ENCODE measurements at regions not wholly inside any gene's neighbourhood (a gene's known extent, or its start where the extent isn't known, plus 50 kb on each side); places are given as distances from the start of the nearest gene placed in this dataset.

DNA sequence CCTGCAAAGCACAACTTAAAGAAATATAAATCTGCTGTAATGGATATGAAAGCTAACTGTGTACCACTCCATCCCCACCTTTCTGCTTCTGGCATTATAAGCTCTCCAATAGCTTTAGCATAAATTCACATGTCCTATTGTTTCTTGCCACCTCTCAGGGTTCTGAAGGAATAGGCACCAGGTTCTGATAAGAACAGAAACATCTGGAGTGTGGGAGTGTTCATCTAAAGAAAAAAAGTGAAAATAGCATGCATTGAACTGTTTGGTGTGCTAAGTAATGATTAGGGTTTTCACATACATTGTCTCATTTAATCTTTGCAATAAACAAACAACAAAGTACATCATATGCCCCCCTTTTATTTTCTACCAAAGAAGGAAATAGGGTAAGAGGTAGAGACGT, 72.3 kb downstream of the FAM76B start:
- Mint-ChIP-seq H3K9me3 (peaks cover 1% of the 10 kb centered on the region), H3K4me3 (no peak overlapping the region), H3K27me3 (no peaks in the 10 kb centered on the region), H3K4me1 (peaks cover 15% of the 10 kb centered on the region), H3K36me3 (peaks cover 2% of the 10 kb centered on the region), H3K27ac (no peak overlapping the region)
- POLR2A ChIA-PET, result no interaction called here
- DNase-seq (no peak), ATAC-seq (ENCODE audit: low read depth) (no peak)

DNA sequence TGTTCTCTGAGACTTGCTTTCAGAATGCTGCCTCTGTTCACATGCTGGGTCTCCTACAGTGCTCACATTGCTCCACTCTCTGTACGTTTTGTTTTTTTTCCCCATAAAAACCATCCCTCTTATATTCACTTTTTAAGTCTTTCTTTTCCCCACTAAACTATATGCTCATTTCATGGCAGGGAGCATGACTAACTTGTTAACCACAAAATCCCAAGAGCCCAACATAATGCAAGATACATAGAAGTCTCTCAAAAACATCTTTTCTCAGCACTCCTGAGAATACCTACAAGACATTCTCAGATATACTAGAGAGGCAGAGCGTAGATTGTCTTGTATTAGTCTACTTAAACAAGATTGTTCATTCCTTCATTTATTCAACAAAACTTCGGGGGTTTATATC, 73.3 kb downstream of the FAM76B start:
- Mint-ChIP-seq H3K27me3 (no peaks in the 10 kb centered on the region), H3K4me3 (no peak overlapping the region), H3K27ac (no peak overlapping the region), H3K36me3 (peaks cover 3% of the 10 kb centered on the region), H3K4me1 (peaks cover 20% of the 10 kb centered on the region), H3K9me3 (peaks cover 1% of the 10 kb centered on the region)
- POLR2A ChIA-PET, result interaction anchor here (0.6 kb wide), 1 partner anchor 493 kb away, joined by 3 read pairs; no protein-coding TSS in a partner anchor
- DNase-seq, result no peak
- ATAC-seq (ENCODE audit: low read depth), result no peak

- Mint-ChIP-seq H3K36me3 (peaks cover 3% of the 10 kb centered on the region), H3K27ac (no peak overlapping the region), H3K9me3 (peaks cover 1% of the 10 kb centered on the region), H3K27me3 (no peaks in the 10 kb centered on the region), H3K4me1 (peaks cover 20% of the 10 kb centered on the region), H3K4me3 (no peak overlapping the region)
- ATAC-seq (ENCODE audit: low read depth) (peak; percentile 75), DNase-seq (no peak)
- POLR2A ChIA-PET, result interaction anchor here (0.6 kb wide), 1 partner anchor 493 kb away, joined by 3 read pairs; no protein-coding TSS in a partner anchor
Measured at GRCh38 chr11:95715777-95716241, 73.8 kb downstream of the FAM76B start.

GRCh38 chr11:95714843-95715776, 74.5 kb downstream of the FAM76B start:
- POLR2A ChIA-PET, result interaction anchor here (0.6 kb wide), 1 partner anchor 494 kb away, joined by 3 read pairs; no protein-coding TSS in a partner anchor
- DNase-seq (no peak), ATAC-seq (ENCODE audit: low read depth) (no peak)
- Mint-ChIP-seq H3K4me3 (no peak overlapping the region), H3K4me1 (peaks cover 16% of the 10 kb centered on the region), H3K36me3 (peaks cover 3% of the 10 kb centered on the region), H3K9me3 (peaks cover 1% of the 10 kb centered on the region), H3K27me3 (no peaks in the 10 kb centered on the region), H3K27ac (no peak overlapping the region)

DNA sequence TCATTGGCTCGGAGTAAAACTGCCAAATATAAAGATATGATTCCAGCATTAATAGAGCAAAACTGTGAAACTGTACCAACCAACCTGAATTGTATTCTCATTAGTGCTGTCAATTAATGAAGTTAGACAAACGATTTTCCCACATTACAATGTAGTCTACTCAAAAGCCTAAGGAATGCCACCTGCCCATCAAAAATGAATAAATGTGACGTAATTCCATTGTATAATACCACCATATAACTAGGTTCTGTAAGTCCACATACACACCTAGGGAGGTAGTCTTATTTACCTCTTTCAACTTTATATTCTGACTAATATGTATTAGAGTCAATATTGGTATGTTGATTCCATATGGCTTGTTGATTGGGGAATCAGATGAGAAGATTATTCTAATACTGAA, 76.2 kb downstream of the FAM76B start:
- Mint-ChIP-seq H3K36me3 (peaks cover 1% of the 10 kb centered on the region), H3K27me3 (no peaks in the 10 kb centered on the region), H3K27ac (no peak overlapping the region), H3K4me1 (peaks cover 15% of the 10 kb centered on the region), H3K9me3 (no peaks in the 10 kb centered on the region), H3K4me3 (no peak overlapping the region)
- no peak for DNase-seq
- POLR2A ChIA-PET, result no interaction called here
- ATAC-seq (ENCODE audit: low read depth), result no peak

GRCh38 chr11:95711945-95712221, 77.7 kb downstream of the FAM76B start:
- Mint-ChIP-seq H3K4me3 (no peak overlapping the region), H3K9me3 (no peaks in the 10 kb centered on the region), H3K36me3 (peaks cover 1% of the 10 kb centered on the region), H3K27ac (peak overlapping the region; percentile 44), H3K4me1 (peaks cover 15% of the 10 kb centered on the region), H3K27me3 (no peaks in the 10 kb centered on the region)
- POLR2A ChIA-PET, result no interaction called here
- no peak for ATAC-seq (ENCODE audit: low read depth)
- DNase-seq, result no peak

- POLR2A ChIA-PET, result no interaction called here
- Mint-ChIP-seq H3K36me3 (peaks cover 1% of the 10 kb centered on the region), H3K4me1 (peaks cover 15% of the 10 kb centered on the region), H3K27me3 (no peaks in the 10 kb centered on the region), H3K9me3 (no peaks in the 10 kb centered on the region), H3K4me3 (no peak overlapping the region), H3K27ac (peak overlapping the region; percentile 44)
- ATAC-seq (ENCODE audit: low read depth) (no peak), DNase-seq (no peak)
Measured at GRCh38 chr11:95711162-95711944, 78.2 kb downstream of the FAM76B start.

GRCh38 chr11:95708681-95709080, 80.9 kb downstream of the FAM76B start:
- no peak for ATAC-seq (ENCODE audit: low read depth)
- no peaks in the 10 kb centered on the region for H3K27me3 Mint-ChIP-seq
- peaks cover 7% of the 10 kb centered on the region for H3K4me1 Mint-ChIP-seq
- no peaks in the 10 kb centered on the region for H3K9me3 Mint-ChIP-seq
- DNase-seq, result no peak
- peaks cover 1% of the 10 kb centered on the region for H3K36me3 Mint-ChIP-seq
- no peak overlapping the region for H3K27ac Mint-ChIP-seq
- H3K4me3 Mint-ChIP-seq, result no peak overlapping the region
- POLR2A ChIA-PET, result no interaction called here

DNA sequence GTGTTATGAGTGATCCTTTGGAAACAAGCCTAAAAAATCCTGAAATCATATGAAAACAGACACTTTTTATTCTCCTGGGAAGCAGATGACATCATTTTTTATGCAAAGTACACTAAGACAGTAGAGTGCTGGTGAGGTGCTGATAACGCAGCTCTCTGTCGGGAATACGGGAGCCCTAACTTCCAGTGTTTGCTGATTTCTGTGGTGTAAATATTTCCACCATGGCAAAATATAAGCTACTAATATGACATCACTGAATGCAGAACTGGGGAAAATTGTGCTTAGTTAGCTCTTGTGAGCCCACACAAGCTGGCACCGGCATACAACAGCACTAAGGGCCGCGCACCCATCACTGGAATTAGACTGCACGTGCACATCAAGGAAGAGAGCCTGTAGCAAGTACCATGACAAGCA, 82.6 kb downstream of the FAM76B start:
- no peak for ATAC-seq (ENCODE audit: low read depth)
- H3K9me3 Mint-ChIP-seq, result no peaks in the 10 kb centered on the region
- peaks cover 6% of the 10 kb centered on the region for H3K4me1 Mint-ChIP-seq
- H3K4me3 Mint-ChIP-seq, result no peak overlapping the region
- POLR2A ChIA-PET, result interaction anchor here (0.7 kb wide), 1 partner anchor 476 kb away, joined by 3 read pairs; the partner anchor contains the start of gene SESN3
- no peaks in the 10 kb centered on the region for H3K27me3 Mint-ChIP-seq
- no peaks in the 10 kb centered on the region for H3K36me3 Mint-ChIP-seq
- H3K27ac Mint-ChIP-seq, result no peak overlapping the region
- no peak for DNase-seq

DNA sequence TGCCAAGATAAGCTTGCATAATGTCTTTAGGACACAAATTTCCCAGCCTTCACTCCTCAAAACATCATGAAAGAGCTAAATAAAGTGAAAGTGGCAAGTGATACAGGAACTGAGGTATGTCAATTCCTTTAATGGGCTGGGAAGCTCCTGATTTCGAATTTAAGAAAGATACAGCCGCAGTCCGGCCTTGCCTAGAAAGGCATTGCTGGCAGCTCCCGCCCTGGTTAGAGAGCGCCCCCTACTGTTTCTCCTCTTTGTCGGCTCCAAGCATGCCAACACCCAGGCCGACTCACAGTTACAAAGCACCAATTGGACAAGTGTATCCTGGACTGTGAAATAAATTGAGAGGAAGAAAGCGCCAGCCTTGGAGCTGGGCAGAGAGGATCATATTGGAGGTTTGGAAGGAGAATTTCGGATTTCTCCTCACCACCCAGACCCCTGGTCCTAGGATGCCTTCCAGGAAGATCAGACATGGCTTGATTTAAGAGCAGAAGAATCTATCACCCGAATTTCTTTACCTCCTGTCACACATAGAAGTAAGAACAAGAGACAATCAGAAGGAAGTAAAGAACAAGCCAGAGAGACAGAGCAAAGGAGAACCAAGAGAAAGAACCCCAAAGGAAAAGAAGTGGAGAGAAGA, 84.0 kb downstream of the FAM76B start:
- POLR2A ChIA-PET, result interaction anchor here (0.9 to 1.9 kb wide), 10 partner anchors 15 to 616 kb away, joined by 3 to 18 read pairs (median 4); partner anchors contain the start of genes ENDOD1, FAM76B and SESN3
- Mint-ChIP-seq H3K4me3 (no peak overlapping the region), H3K27me3 (no peaks in the 10 kb centered on the region), H3K9me3 (no peaks in the 10 kb centered on the region), H3K4me1 (peaks cover 12% of the 10 kb centered on the region), H3K27ac (no peak overlapping the region), H3K36me3 (no peaks in the 10 kb centered on the region)
- DNase-seq, result peak; percentile 76
- ATAC-seq (ENCODE audit: low read depth), result peak; percentile 90

DNA sequence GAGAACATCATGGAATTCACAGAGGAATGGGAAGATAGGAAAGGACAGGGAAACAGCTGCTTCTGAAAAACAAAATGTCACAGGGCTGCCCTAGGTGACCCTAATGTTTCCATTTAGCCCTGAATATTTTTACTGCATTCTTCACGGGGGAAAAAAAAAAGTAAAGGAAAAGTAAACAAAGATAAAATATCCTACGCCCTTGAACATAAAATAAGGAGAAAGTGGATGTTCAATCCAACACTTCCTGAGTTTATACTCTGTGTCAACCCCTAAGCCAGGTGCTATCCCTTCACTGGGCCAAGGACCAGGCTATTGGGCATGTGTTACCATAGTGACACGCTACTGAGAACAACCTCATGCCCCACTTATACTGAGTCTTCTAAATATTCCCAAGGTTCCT, 84.7 kb downstream of the FAM76B start:
- no peak for DNase-seq
- H3K4me1 Mint-ChIP-seq, result peaks cover 18% of the 10 kb centered on the region

DNA sequence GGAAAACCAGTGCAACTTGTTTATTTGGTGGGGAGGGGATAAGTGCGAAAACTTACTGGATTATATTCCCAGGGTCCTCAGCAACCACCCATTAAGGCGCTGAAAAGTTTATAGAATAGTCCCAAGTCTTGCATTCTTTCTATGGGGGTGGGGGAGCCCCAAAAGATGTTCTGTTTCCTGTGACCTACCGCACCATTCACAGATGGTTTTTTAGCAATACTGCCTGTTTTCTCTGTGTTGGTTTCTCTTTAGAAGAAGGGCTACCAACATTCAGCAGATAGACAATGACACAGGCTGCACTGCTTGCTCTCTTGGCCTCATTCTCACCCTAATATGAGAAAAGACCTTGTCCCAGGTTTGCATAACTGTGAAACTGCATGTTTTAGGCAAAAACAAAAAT, 86.5 kb downstream of the FAM76B start:
- Mint-ChIP-seq H3K27ac (no peak overlapping the region), H3K4me3 (no peak overlapping the region), H3K4me1 (peaks cover 33% of the 10 kb centered on the region), H3K9me3 (no peaks in the 10 kb centered on the region), H3K36me3 (peaks cover 7% of the 10 kb centered on the region), H3K27me3 (no peaks in the 10 kb centered on the region)
- DNase-seq (no peak), ATAC-seq (ENCODE audit: low read depth) (peak; percentile 23)
- POLR2A ChIA-PET, result interaction anchor here (0.8 to 1.1 kb wide), 5 partner anchors 86 to 548 kb away, joined by 4 to 5 read pairs (median 4); partner anchors contain the start of genes FAM76B and SESN3

More for the DNA sequence above, 84.7 kb downstream of the FAM76B start:
- ATAC-seq (ENCODE audit: low read depth), result no peak
- POLR2A ChIA-PET, result interaction anchor here (1.1 to 1.9 kb wide), 9 partner anchors 15 to 615 kb away, joined by 3 to 18 read pairs (median 5); partner anchors contain the start of genes ENDOD1, FAM76B and SESN3
- H3K27ac Mint-ChIP-seq, result no peak overlapping the region
- H3K9me3 Mint-ChIP-seq, result no peaks in the 10 kb centered on the region
- H3K27me3 Mint-ChIP-seq, result no peaks in the 10 kb centered on the region
- H3K4me3 Mint-ChIP-seq, result no peak overlapping the region
- H3K36me3 Mint-ChIP-seq, result no peaks in the 10 kb centered on the region

- Mint-ChIP-seq H3K9me3 (no peaks in the 10 kb centered on the region), H3K4me1 (peaks cover 38% of the 10 kb centered on the region), H3K36me3 (peaks cover 12% of the 10 kb centered on the region), H3K27ac (no peak overlapping the region), H3K4me3 (no peak overlapping the region), H3K27me3 (no peaks in the 10 kb centered on the region)
- ATAC-seq (ENCODE audit: low read depth) (no peak), DNase-seq (no peak)
- POLR2A ChIA-PET, result interaction anchor here (0.7 to 1.1 kb wide), 4 partner anchors 87 to 473 kb away, joined by 4 to 5 read pairs (median 4); partner anchors contain the start of genes FAM76B and SESN3
Measured at GRCh38 chr11:95702526-95702925, 87.1 kb downstream of the FAM76B start.
